ENCODE measurements at regions not wholly inside any gene's neighbourhood (a gene's known extent, or its start where the extent isn't known, plus 50 kb on each side); places are given as distances from the start of the nearest gene placed in this dataset.

- no peaks in the 10 kb centered on the region for H3K27me3 ChIP-seq
- H3K27ac ChIP-seq, result no peak overlapping the region
- intact Hi-C loops (cut with DNase I), result no loop called here
- TF ChIP-seq CTCF (IDR thresholded peaks at IDR 0.05), result no peak
- no peak overlapping the region for H3K4me3 ChIP-seq
- DNase-seq (ENCODE audit: low spot score in 2 of 2), result no peak
- H3K36me3 ChIP-seq, result no peaks in the 10 kb centered on the region
- H3K4me1 ChIP-seq, result no peaks in the 10 kb centered on the region
- H3K9me3 ChIP-seq, result no peaks in the 10 kb centered on the region
These were observed 71.3 kb upstream of the ADGRG2 start for GRCh38 chrX:19193565-19193964.

GRCh38 chrX:19194285-19195242, 72.3 kb upstream of the ADGRG2 start:
- no peaks in the 10 kb centered on the region for H3K9me3 ChIP-seq
- no peak overlapping the region for H3K4me3 ChIP-seq
- H3K4me1 ChIP-seq, result no peaks in the 10 kb centered on the region
- H3K36me3 ChIP-seq, result no peaks in the 10 kb centered on the region
- no peak for DNase-seq (ENCODE audit: low spot score in 2 of 2)
- no peaks in the 10 kb centered on the region for H3K27me3 ChIP-seq
- no peak overlapping the region for H3K27ac ChIP-seq
- intact Hi-C loops (cut with DNase I), result no loop called here
- TF ChIP-seq CTCF (IDR thresholded peaks at IDR 0.05), result no peak

GRCh38 chrX:19195243-19195610, 73.0 kb upstream of the ADGRG2 start:
- H3K27ac ChIP-seq, result no peak overlapping the region
- H3K4me3 ChIP-seq, result no peak overlapping the region
- intact Hi-C loops (cut with DNase I), result no loop called here
- H3K36me3 ChIP-seq, result no peaks in the 10 kb centered on the region
- no peaks in the 10 kb centered on the region for H3K27me3 ChIP-seq
- no peak for DNase-seq (ENCODE audit: low spot score in 2 of 2)
- no peak for TF ChIP-seq CTCF (IDR thresholded peaks at IDR 0.05)
- H3K9me3 ChIP-seq, result no peaks in the 10 kb centered on the region
- no peaks in the 10 kb centered on the region for H3K4me1 ChIP-seq

- H3K4me1 ChIP-seq, result no peaks in the 10 kb centered on the region
- DNase-seq (ENCODE audit: low spot score in 2 of 2), result no peak
- no peak for TF ChIP-seq CTCF (IDR thresholded peaks at IDR 0.05)
- H3K36me3 ChIP-seq, result no peaks in the 10 kb centered on the region
- H3K27me3 ChIP-seq, result no peaks in the 10 kb centered on the region
- H3K4me3 ChIP-seq, result no peak overlapping the region
- H3K27ac ChIP-seq, result no peak overlapping the region
- intact Hi-C loops (cut with DNase I), result no loop called here
- no peaks in the 10 kb centered on the region for H3K9me3 ChIP-seq
These were observed 76.2 kb upstream of the ADGRG2 start for GRCh38 chrX:19198473-19198872.

GRCh38 chrX:19202171-19202570, 79.9 kb upstream of the ADGRG2 start:
- Histone ChIP-seq H3K4me1 (no peaks in the 10 kb centered on the region), H3K27ac (no peak overlapping the region), H3K9me3 (no peaks in the 10 kb centered on the region), H3K27me3 (no peaks in the 10 kb centered on the region), H3K4me3 (no peak overlapping the region), H3K36me3 (no peaks in the 10 kb centered on the region)
- intact Hi-C loops (cut with DNase I), result no loop called here
- TF ChIP-seq CTCF (IDR thresholded peaks at IDR 0.05), result no peak
- DNase-seq (ENCODE audit: low spot score in 2 of 2), result no peak

Data from ascending aorta (tissue), 2 donors.